Heart left ventricle (tissue), 16 donors: ENCODE measurements at regions not wholly inside any gene's neighbourhood (a gene's known extent, or its start where the extent isn't known, plus 50 kb on each side); places are given as distances from the start of the nearest gene placed in this dataset.
"Not testable (repeated sequence)": the region's sequence is repeated elsewhere in the genome, so short reads cannot be mapped to it uniquely, and the experiment has no call there.

Experiments used
- ATAC-seq, 4 donors: fragments of 200-7000 bp; cut with Tn5 transposase; one replicate each; pipeline ENCODE4 v1.9.1; 2020 to 2022; ENCODE audit warnings: moderate library complexity in 4 of 4, mild to moderate bottlenecking in 3 of 4, moderate number of reproducible peaks in 1 of 4
- DNase-seq, 5 donors: peaks; one replicate each; pipeline ENCODE4 v3.0.0-alpha.2; 2020
- H3K27ac ChIP-seq, 12 donors: fragments of 200-600 bp; sonication (generic) in 4 of 12; one replicate each; pipeline versions ENCODE4 v1.5.0 to v1.8.0; 2016 to 2022; ENCODE audit warnings: mild to moderate bottlenecking in 2 of 12
- H3K27me3 ChIP-seq, 9 donors: fragments of 200-600 bp; sonication (generic) in 2 of 9; one replicate each; pipeline versions ENCODE4 v1.5.1 to v1.8.0; 2016 to 2022; ENCODE audit warnings: mild to moderate bottlenecking in 3 of 9
- H3K36me3 ChIP-seq, 9 donors: fragments of 200-600 bp; sonication (generic) in 2 of 9; one replicate each; pipeline versions ENCODE4 v1.5.0 to v1.8.0; 2018 to 2022; ENCODE audit warnings: mild to moderate bottlenecking in 2 of 9
- H3K4me1 ChIP-seq, 12 donors: fragments of 200-600 bp; sonication (generic) in 4 of 12; one replicate each; pipeline versions ENCODE4 v1.5.0 to v1.8.0; 2016 to 2022; ENCODE audit warnings: mild to moderate bottlenecking in 3 of 12
- H3K4me3 ChIP-seq, 12 donors: fragments of 200-600 bp; sonication (generic) in 4 of 12; one replicate each; pipeline versions ENCODE4 v1.5.0 to v1.8.0; 2017 to 2022; ENCODE audit warnings: mild to moderate bottlenecking in 9 of 12, moderate library complexity in 4 of 12
- H3K9me3 ChIP-seq, 12 donors: fragments of 200-600 bp; sonication (generic) in 4 of 12; one replicate each; pipeline versions ENCODE4 v1.5.0 to v1.8.0; 2016 to 2022; ENCODE audit warnings: mild to moderate bottlenecking in 1 of 12
- CTCF ChIP-seq, 12 donors: fragments of 200-600 bp; sonication (generic) in 4 of 12; IDR thresholded peaks; one replicate each; pipeline versions ENCODE4 v1.5.0 to v1.8.0; 2018 to 2022; ENCODE audit warnings: antibody characterized with exemption in 12 of 12, mild to moderate bottlenecking in 5 of 12
- POLR2A ChIP-seq, 2 donors: fragments of 450-650 bp; IDR thresholded peaks; one replicate each; pipeline ENCODE4 v1.6.1; 2017; ENCODE audit warnings: antibody characterized with exemption in 2 of 2, mild to moderate bottlenecking in 2 of 2, moderate library complexity in 2 of 2
- WGBS, 4 donors: extraction: QIAGEN DNeasy Blood & Tissue Kit in 2 of 4; methylation state at CpG; one replicate each; pipeline versions ENCODE4 v1.1.5 to v1.1.7; 2013 to 2018; 5-methylcytosine and 5-hydroxymethylcytosine counted together
- intact Hi-C, 10 donors: fragments of 100-400 bp; cut with DNase I; formaldehyde crosslinking; loops; one replicate each; pipeline versions ENCODE4 v1.11.1 to v1.14.2; 2022
- donor health status: ischemic (EF 13 %, LVEDD 7.1; RV severe dilation, severe dysfunction).
- donor health status: healthy with polysubstance abuse.
- donor health status: DM: no; HTN: yes; CAD: no.
- donor health status: DM: no; HTN: no; CAD: no.
- donor health status: ischemic (EF 25% LVEDD 6.9; RV normal size, moderate dysfunction).
- donor health status: ischemic (EF 25% LVEDD 5.7; RV mildly dilated, moderate dysfunction).
- donor health status: healthy.
- donor health status: DM: yes; HTN: yes; CAD: no.
- donor health status: ischemic (EF 35%, LVEDD 5.7; RV mildly dilated, moderate dysfunction).
- donor health status: nonischemic (EF 11% LVEDD 7.7; RV severe dilation, severe dysfunction).
- donor health status: DM: yes; HTN: yes; CAD: no.
- donor health status: PGD.
- donor health status: ischemic (EF 29% LVEDD 5.4; RV normal size, mild dysfunction).
- donor health status: nonischemic (EF 23%, LVEDD 6.1; RV moderate dilation, normal function).

DNA sequence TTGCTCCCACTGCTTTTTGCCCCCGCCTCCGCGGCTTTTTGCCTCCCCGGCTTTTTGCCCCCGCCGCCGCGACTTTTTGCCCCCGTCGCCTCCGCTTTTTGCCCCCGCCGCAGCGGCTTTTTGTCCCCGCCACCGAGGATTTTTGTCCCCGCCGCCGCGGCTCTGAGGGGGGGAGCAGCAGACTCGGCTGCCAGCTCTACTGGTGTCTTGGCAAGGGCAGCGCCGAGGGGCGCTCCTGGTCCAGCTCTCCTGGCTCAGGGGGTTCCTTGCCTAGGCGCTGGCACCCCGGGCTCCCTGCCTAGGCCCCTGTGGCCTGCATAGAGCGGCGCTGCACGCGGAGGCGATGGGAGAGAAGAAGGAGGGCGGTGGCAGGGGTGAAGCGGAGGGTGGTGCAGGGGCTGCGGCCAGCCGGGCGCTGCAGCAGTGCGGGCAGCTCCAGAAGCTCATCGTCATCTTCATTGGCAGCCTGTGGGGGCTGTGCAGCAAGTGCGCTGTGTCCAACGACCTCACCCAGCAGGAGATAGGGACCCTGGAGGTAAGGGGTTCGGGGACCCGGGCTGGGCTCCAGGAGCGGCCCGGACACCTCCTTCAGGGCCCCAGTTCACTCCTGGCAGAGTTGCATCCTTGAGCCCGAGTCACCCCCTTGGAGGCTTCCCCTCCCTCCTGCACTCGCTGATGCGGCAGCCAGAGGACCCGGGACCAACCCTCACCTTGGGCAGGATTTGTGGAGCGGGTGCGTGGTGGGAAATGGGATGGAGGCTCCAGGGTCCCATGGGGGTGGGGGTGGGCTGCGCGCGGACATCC, 642.4 kb downstream of the GOLGA6L6 start:
- intact Hi-C loops = no loop called here
- ATAC-seq (no peak), DNase-seq (peak in 1 of 5 donors; percentile 55)
- Histone ChIP-seq H3K9me3 (peaks cover 0 to 17% (median 0%) of the 10 kb centered on the region in 12 donors), H3K4me1 (no peaks in the 10 kb centered on the region), H3K27me3 (peaks cover 0 to 7% (median 0%) of the 10 kb centered on the region in 9 donors), H3K4me3 (no peak overlapping the region), H3K27ac (no peak overlapping the region), H3K36me3 (no peaks in the 10 kb centered on the region)
- TF ChIP-seq CTCF (IDR thresholded peaks at IDR 0.05) (no peak), POLR2A (IDR thresholded peaks at IDR 0.05) (no peak)
- WGBS, 4 donors = 62 to 67% (median 64%) methylated on average over 52 to 53 of the region's 53 CpGs

- DNase-seq, H3K4me1 ChIP-seq, H3K36me3 ChIP-seq, intact Hi-C loops, ATAC-seq, H3K9me3 ChIP-seq, H3K27ac ChIP-seq, H3K4me3 ChIP-seq, H3K27me3 ChIP-seq: not testable (repeated sequence)
- WGBS, 4 donors = 42 to 55% (median 47%) methylated on average over 1 of the region's 1 CpG
Measured at GRCh38 chr15:19888811-19889210, 652.8 kb downstream of the GOLGA6L6 start.

GRCh38 chr15:19844061-19844460, 697.5 kb downstream of the GOLGA6L6 start:
- intact Hi-C loops, DNase-seq, H3K4me3 ChIP-seq, H3K27ac ChIP-seq, ATAC-seq, H3K27me3 ChIP-seq, H3K4me1 ChIP-seq, H3K36me3 ChIP-seq: not testable (repeated sequence)
- H3K9me3 ChIP-seq = peaks cover 0 to 12% (median 0%) of the 10 kb centered on the region in 12 donors
- WGBS, 4 donors = 58 to 74% (median 68%) methylated on average over 4 of the region's 4 CpGs
